ENCODE measurements at regions not wholly inside any gene's neighbourhood (a gene's known extent, or its start where the extent isn't known, plus 50 kb on each side); places are given as distances from the start of the nearest gene placed in this dataset.

- Histone ChIP-seq H2BK120ac (ENCODE audit: low read depth, low read length, poor library complexity, severe bottlenecking) (no peak overlapping the region), H3T11ph (ENCODE audit: low read length) (no peak overlapping the region), H4K91ac (ENCODE audit: insufficient read length, low read depth, low read length) (no peak overlapping the region), H2AK5ac (ENCODE audit: insufficient read length, low read length) (no peak overlapping the region), H3K9me3 (ENCODE audit: control insufficient read depth, low read depth, low read length) (no peaks in the 10 kb centered on the region), H2BK5ac (ENCODE audit: insufficient read length, low read length) (no peak overlapping the region), H4K8ac (replicated peaks; ENCODE audit: insufficient read length, low read depth, low read length) (no peak overlapping the region), H3K4me2 (ENCODE audit: insufficient read depth, insufficient read length, low read length) (no peak overlapping the region), H3K14ac (ENCODE audit: insufficient read depth, low read length) (no peak overlapping the region), H3K56ac (ENCODE audit: insufficient read length, low read depth, low read length) (no peak overlapping the region), H3K18ac (ENCODE audit: insufficient read length, low read depth, low read length) (no peak overlapping the region), H3K4me1 (ENCODE audit: insufficient read depth, low read length) (no peaks in the 10 kb centered on the region), H4K20me1 (ENCODE audit: control insufficient read depth, insufficient read depth, insufficient read length) (no peaks in the 10 kb centered on the region), H3K23me2 (ENCODE audit: insufficient read length, low read depth, low read length, poor library complexity, severe bottlenecking) (no peaks in the 10 kb centered on the region), H2BK12ac (ENCODE audit: insufficient read length, low read depth, low read length) (no peak overlapping the region), H4K5ac (ENCODE audit: insufficient read length, low read depth, low read length) (no peak overlapping the region), H3K79me1 (ENCODE audit: insufficient read depth, low read depth, low read length, poor library complexity, severe bottlenecking) (no peaks in the 10 kb centered on the region), H3K79me2 (ENCODE audit: insufficient read depth, low read length) (no peaks in the 10 kb centered on the region), H2BK20ac (ENCODE audit: low read depth, low read length, poor library complexity, severe bottlenecking) (no peak overlapping the region), H3K23ac (ENCODE audit: insufficient read length, low read depth, low read length) (no peak overlapping the region), H3K27me3 (ENCODE audit: insufficient read depth, low read length) (no peaks in the 10 kb centered on the region), H2AFZ (ENCODE audit: low read length) (no peak overlapping the region), H3K27ac (ENCODE audit: insufficient read length, low read depth, low read length) (no peak overlapping the region), H3K9ac (ENCODE audit: extremely low read depth, insufficient read length, low read length) (no peak overlapping the region), H2BK15ac (ENCODE audit: low read depth, low read length) (no peak overlapping the region), H3K4ac (ENCODE audit: low read depth, low read length) (no peak overlapping the region)
- H3K9me3 Mint-ChIP-seq, result peaks cover under 1 to 5% of the 10 kb centered on the region in 2 experiments
- peaks cover 1% of the 10 kb centered on the region; the same call in 1 of the 2 replicates for H3K27me3 Mint-ChIP-seq (ENCODE audit: low read depth)
- H3K4me3 Mint-ChIP-seq, result no peak overlapping the region
- TF ChIP-seq CTCF (conservative IDR thresholded peaks at IDR 0.05), result no peak
- H3K4me1 Mint-ChIP-seq, result no peaks in the 10 kb centered on the region
- DNase-seq, result no peak
- no CpG with 5 or more reads among the region's 9 CpGs for WGBS (ENCODE audit: extremely low coverage, insufficient read length, low lambda C conversion rate)
- peaks cover 0 to 2% (median 0%) of the 10 kb centered on the region in 3 experiments; a peak in 2 of 7 replicates for H3K36me3 Mint-ChIP-seq (ENCODE audit: insufficient read depth in 1 of 3, low read depth in 3 of 3)
- no peak overlapping the region for H3K27ac Mint-ChIP-seq
Measured at GRCh38 chr1:104933846-104934245, 1184.1 kb downstream of the AMY1C start.

All from H9 (cell line).